Osteoblast (primary cell): ENCODE measurements at regions not wholly inside any gene's neighbourhood (a gene's known extent, or its start where the extent isn't known, plus 50 kb on each side); places are given as distances from the start of the nearest gene placed in this dataset.
"Not testable (repeated sequence)": the region's sequence is repeated elsewhere in the genome, so short reads cannot be mapped to it uniquely, and the experiment has no call there.

Experiments
- DNase-seq: peaks from one replicate; pipeline ENCODE4 v3.0.0; 2011; ENCODE audit warnings: low spot score, mixed read lengths; ENCODE audit not compliant: insufficient read length; ENCODE audit errors: missing footprints
- H2AFZ ChIP-seq: 2 replicates; pipeline ENCODE4 v1.6.0; 2011; ENCODE audit warnings: mild to moderate bottlenecking, low read length
- H3K27ac ChIP-seq: 2 replicates; pipeline ENCODE4 v1.5.1; 2011; ENCODE audit warnings: mild to moderate bottlenecking, low read depth, low read length, moderate library complexity
- H3K27me3 ChIP-seq: 2 replicates; pipeline ENCODE4 v1.6.0; 2012; ENCODE audit warnings: mild to moderate bottlenecking, control low read depth, inconsistent platforms, low read length, moderate library complexity; ENCODE audit not compliant: insufficient read depth
- H3K36me3 ChIP-seq: 2 replicates; pipeline ENCODE4 v1.5.1; 2011; ENCODE audit warnings: mild to moderate bottlenecking, low read length, control low read depth, moderate library complexity; ENCODE audit not compliant: insufficient read depth
- H3K4me1 ChIP-seq: 2 replicates; pipeline ENCODE4 v1.5.1; 2011; ENCODE audit warnings: mild to moderate bottlenecking, low read length, control low read depth, moderate library complexity; ENCODE audit not compliant: insufficient read depth
- H3K4me2 ChIP-seq: 2 replicates; pipeline ENCODE4 v1.6.0; 2011; ENCODE audit warnings: mild to moderate bottlenecking, low read length; ENCODE audit not compliant: insufficient read depth
- H3K4me3 ChIP-seq: fragments of 200-600 bp; sonication (generic); 3 replicates; pipeline ENCODE4 v1.5.1; 2012; ENCODE audit warnings: mild to moderate bottlenecking, low read length, inconsistent platforms; ENCODE audit not compliant: insufficient read depth
- H3K79me2 ChIP-seq: 2 replicates; pipeline ENCODE4 v1.6.0; 2012; ENCODE audit warnings: mild to moderate bottlenecking, low read length, control low read depth, inconsistent platforms; ENCODE audit not compliant: insufficient read depth
- H3K9me3 ChIP-seq: 2 replicates; pipeline ENCODE4 v1.5.1; 2011; ENCODE audit warnings: low read depth, low read length, control low read depth
- H4K20me1 ChIP-seq: 2 replicates; pipeline ENCODE4 v1.6.0; 2012; ENCODE audit warnings: mild to moderate bottlenecking, low read length, control low read depth; ENCODE audit not compliant: insufficient read depth
- TF ChIP-seq, protein P1 (sequence below): IDR thresholded peaks from 2 replicates; pipeline ENCODE4 v1.5.1; 2011; ENCODE audit warnings: mild to moderate bottlenecking, low read depth, low read length, moderate library complexity; ENCODE audit errors: extremely low read depth

DNA sequence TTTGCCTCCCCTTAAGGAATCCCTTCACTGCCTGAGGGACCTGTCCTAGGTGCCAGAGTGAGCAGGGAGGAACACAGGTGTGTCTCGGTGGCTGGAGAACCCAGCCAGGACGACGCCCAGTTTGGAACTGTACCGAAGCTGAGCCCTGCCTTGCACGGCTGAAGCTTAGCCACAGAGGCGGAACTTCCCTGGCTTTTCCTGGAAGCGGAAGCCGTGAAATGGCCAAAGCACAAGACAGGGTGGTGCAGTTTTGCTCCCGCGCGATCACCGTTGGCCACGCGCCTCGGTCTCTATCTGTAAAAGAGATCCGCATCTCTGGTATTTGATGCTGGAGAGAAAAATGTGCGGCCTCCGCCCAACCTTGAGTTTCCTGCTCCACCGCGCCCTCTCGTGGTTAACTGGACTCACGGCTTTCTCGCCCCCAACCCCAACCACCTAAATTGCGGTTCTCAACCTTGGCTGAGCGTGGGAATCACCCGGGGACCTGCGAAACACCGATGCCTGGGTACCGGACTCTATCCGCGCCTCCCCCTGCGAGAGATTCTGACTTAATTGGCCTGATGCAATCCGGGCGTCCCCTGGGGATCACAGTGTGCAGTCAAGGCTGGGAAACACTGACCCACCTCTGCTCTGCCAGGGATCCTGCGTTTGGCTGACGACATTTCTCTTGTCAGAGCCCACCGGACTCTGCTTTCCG lies 70.7 kb upstream of the ABHD2 start:
- H3K79me2 ChIP-seq, result no peaks in the 10 kb centered on the region
- H3K27ac ChIP-seq, result peak overlapping the region; percentile 90
- H3K9me3 ChIP-seq, result no peaks in the 10 kb centered on the region
- peak overlapping the region; percentile 67 for H3K4me3 ChIP-seq
- H2AFZ ChIP-seq, result peak overlapping the region; percentile 80
- no peaks in the 10 kb centered on the region for H3K36me3 ChIP-seq
- H3K4me1 ChIP-seq, result peaks cover 46% of the 10 kb centered on the region
- TF ChIP-seq, protein P1, sequence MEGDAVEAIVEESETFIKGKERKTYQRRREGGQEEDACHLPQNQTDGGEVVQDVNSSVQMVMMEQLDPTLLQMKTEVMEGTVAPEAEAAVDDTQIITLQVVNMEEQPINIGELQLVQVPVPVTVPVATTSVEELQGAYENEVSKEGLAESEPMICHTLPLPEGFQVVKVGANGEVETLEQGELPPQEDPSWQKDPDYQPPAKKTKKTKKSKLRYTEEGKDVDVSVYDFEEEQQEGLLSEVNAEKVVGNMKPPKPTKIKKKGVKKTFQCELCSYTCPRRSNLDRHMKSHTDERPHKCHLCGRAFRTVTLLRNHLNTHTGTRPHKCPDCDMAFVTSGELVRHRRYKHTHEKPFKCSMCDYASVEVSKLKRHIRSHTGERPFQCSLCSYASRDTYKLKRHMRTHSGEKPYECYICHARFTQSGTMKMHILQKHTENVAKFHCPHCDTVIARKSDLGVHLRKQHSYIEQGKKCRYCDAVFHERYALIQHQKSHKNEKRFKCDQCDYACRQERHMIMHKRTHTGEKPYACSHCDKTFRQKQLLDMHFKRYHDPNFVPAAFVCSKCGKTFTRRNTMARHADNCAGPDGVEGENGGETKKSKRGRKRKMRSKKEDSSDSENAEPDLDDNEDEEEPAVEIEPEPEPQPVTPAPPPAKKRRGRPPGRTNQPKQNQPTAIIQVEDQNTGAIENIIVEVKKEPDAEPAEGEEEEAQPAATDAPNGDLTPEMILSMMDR, result peak; percentile 86
- peak overlapping the region; percentile 84 for H3K4me2 ChIP-seq
- no peaks in the 10 kb centered on the region for H4K20me1 ChIP-seq
- H3K27me3 ChIP-seq, result no peaks in the 10 kb centered on the region
- DNase-seq, result peak; percentile 86

DNA sequence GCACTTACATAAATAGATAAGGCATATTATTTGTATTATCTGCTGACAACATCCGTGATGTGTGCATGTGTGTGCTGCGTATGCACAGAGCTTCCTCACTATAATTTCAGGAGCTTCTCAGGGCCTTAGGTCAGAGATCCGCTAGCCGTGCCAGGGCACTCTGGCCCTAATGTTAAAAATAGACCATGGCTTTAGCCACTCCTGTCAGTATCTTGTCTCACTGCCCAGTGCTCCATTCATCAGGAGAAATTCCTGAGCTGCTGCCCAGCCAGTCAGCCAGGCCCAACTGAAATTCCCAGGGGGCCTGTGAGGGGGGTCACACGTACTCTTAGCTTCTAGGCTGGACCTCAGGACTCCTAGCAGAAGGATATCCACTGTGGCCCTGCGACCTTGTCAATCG lies 70.0 kb upstream of the ABHD2 start:
- H2AFZ ChIP-seq, result no peak overlapping the region
- peak overlapping the region; percentile 84 for H3K4me2 ChIP-seq
- DNase-seq, result peak; percentile 80
- peaks cover 50% of the 10 kb centered on the region for H3K4me1 ChIP-seq
- H4K20me1 ChIP-seq, result no peaks in the 10 kb centered on the region
- H3K27ac ChIP-seq, result peak overlapping the region; percentile 90
- H3K79me2 ChIP-seq, result no peaks in the 10 kb centered on the region
- H3K4me3 ChIP-seq, result no peak overlapping the region
- TF ChIP-seq, protein P1, result no peak
- H3K27me3 ChIP-seq, result no peaks in the 10 kb centered on the region
- no peaks in the 10 kb centered on the region for H3K36me3 ChIP-seq
- H3K9me3 ChIP-seq, result no peaks in the 10 kb centered on the region

DNA sequence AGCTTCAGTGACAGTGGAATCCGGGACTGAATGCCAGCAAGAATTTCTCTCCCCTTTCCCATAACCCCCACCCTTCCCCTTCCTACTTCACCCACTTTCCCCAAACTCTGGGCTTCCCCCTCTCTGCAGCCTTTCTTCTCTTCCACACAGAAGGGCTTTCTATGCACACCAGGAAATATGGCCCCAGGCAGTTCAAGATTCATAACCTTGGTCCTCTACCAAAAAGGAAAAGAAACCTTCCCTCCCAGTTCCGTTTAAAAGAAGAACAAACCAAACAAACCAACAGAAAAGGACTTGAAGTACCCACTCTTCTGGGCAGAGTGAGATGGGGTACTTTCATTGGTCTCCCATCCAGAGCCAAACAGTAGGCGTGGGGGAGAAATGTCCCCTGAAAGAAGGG lies 68.8 kb upstream of the ABHD2 start:
- Histone ChIP-seq H3K27me3 (no peaks in the 10 kb centered on the region), H3K4me2 (no peak overlapping the region), H3K36me3 (no peaks in the 10 kb centered on the region), H4K20me1 (no peaks in the 10 kb centered on the region), H3K27ac (peak overlapping the region; percentile 8), H3K79me2 (no peaks in the 10 kb centered on the region), H3K4me1 (peaks cover 55% of the 10 kb centered on the region), H3K4me3 (no peak overlapping the region), H2AFZ (no peak overlapping the region), H3K9me3 (no peaks in the 10 kb centered on the region)
- TF ChIP-seq, protein P1, result no peak
- DNase-seq, result no peak

DNA sequence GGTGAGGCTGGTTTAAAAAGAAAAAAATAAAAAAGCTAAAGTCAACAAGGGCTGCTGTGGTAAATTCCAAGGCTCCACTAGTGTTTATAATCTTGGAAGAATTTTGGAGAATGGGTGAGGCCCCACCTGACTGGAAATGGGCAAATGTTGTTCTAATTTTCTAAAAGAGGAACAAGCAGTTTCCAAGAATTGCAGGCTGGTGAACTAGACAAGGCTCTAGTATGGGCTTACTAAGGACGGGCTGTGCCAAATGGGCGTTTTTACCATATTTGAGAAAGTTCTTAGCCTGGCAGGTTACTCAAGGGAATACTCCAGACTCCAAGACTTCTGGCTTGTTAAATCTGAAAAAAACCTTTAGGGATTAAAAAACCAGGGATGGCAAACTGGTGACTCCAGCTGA lies 67.0 kb upstream of the ABHD2 start:
- no peak overlapping the region for H2AFZ ChIP-seq
- peaks cover 54% of the 10 kb centered on the region for H3K4me1 ChIP-seq
- no peak for DNase-seq
- H3K36me3 ChIP-seq, result no peaks in the 10 kb centered on the region
- H3K27me3 ChIP-seq, result no peaks in the 10 kb centered on the region
- H3K4me2 ChIP-seq, result peak overlapping the region; percentile 2
- peak overlapping the region; percentile 46 for H3K27ac ChIP-seq
- no peaks in the 10 kb centered on the region for H3K9me3 ChIP-seq
- TF ChIP-seq, protein P1, result no peak
- H3K4me3 ChIP-seq, result no peak overlapping the region
- H3K79me2 ChIP-seq, result no peaks in the 10 kb centered on the region
- no peaks in the 10 kb centered on the region for H4K20me1 ChIP-seq

DNA sequence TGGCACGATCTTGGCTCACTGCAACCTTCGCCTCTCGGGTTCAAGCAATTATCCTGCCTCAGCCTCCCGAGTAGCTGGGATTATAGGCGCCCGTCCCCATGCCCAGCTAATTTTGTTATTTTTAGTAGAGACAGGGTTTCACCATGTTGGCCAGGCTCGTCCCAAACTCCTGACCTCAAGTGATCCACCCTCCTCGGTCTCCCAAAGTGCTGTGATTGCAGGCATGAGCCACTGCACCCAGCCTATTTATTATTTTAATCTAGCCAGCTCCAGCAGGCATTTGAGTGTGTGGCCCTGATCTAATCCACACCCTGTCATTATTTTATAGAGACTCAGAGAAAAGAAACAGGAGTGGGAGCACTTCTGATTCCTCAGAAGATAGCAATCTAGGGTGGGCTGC lies 66.4 kb upstream of the ABHD2 start:
- peak overlapping the region; percentile 0 for H2AFZ ChIP-seq
- not testable (repeated sequence) for H4K20me1 ChIP-seq, H3K9me3 ChIP-seq, H3K79me2 ChIP-seq, H3K36me3 ChIP-seq, H3K4me3 ChIP-seq, DNase-seq, H3K27me3 ChIP-seq
- H3K27ac ChIP-seq, result peak overlapping the region; percentile 46
- H3K4me2 ChIP-seq, result peak overlapping the region; percentile 2
- H3K4me1 ChIP-seq, result peaks cover 47% of the 10 kb centered on the region
